ENCODE measurements at regions not wholly inside any gene's neighbourhood (a gene's known extent, or its start where the extent isn't known, plus 50 kb on each side); places are given as distances from the start of the nearest gene placed in this dataset.

- DNase-seq (ENCODE audit: low read depth): no peak
These were observed 57.8 kb downstream of the PRLHR start for GRCh38 chr10:118537623-118538022.

GRCh38 chr10:118534136-118534535 lies 61.3 kb downstream of the PRLHR start:
- no peak for DNase-seq (ENCODE audit: low read depth)

GRCh38 chr10:118531105-118531852 lies 64.2 kb downstream of the PRLHR start:
- no peak for DNase-seq (ENCODE audit: low read depth)

GRCh38 chr10:118528426-118528825 lies 67.0 kb downstream of the PRLHR start:
- no peak for DNase-seq (ENCODE audit: low read depth)

- no peak for DNase-seq (ENCODE audit: low read depth)
These were observed 71.7 kb downstream of the PRLHR start for GRCh38 chr10:118523775-118524174.

GRCh38 chr10:118522791-118523498 lies 72.5 kb downstream of the PRLHR start:
- no peak for DNase-seq (ENCODE audit: low read depth)

- no peak for DNase-seq (ENCODE audit: low read depth)
These were observed 73.9 kb downstream of the PRLHR start for GRCh38 chr10:118521415-118522117.

GRCh38 chr10:118520116-118520742 lies 75.2 kb downstream of the PRLHR start:
- no peak for DNase-seq (ENCODE audit: low read depth)

- no peak for DNase-seq (ENCODE audit: low read depth)
These were observed 77.4 kb downstream of the PRLHR start for GRCh38 chr10:118518095-118518494.

GRCh38 chr10:118516716-118517115 lies 78.7 kb downstream of the PRLHR start:
- no peak for DNase-seq (ENCODE audit: low read depth)

- no peak for DNase-seq (ENCODE audit: low read depth)
These were observed 82.3 kb downstream of the PRLHR start for GRCh38 chr10:118513174-118513573.

GRCh38 chr10:118511711-118512110 lies 83.7 kb downstream of the PRLHR start:
- no peak for DNase-seq (ENCODE audit: low read depth)

- no peak for DNase-seq (ENCODE audit: low read depth)
These were observed 86.6 kb downstream of the PRLHR start for GRCh38 chr10:118508863-118509262.

GRCh38 chr10:118508355-118508754 lies 87.1 kb downstream of the PRLHR start:
- DNase-seq (ENCODE audit: low read depth): no peak

- DNase-seq (ENCODE audit: low read depth): no peak
These were observed 88.5 kb downstream of the PRLHR start for GRCh38 chr10:118506671-118507590.

GRCh38 chr10:118505363-118505762 lies 90.1 kb downstream of the PRLHR start:
- no peak for DNase-seq (ENCODE audit: low read depth)

- no peak for DNase-seq (ENCODE audit: low read depth)
These were observed 90.8 kb downstream of the PRLHR start for GRCh38 chr10:118504467-118505205.

GRCh38 chr10:118504044-118504443 lies 91.4 kb downstream of the PRLHR start:
- DNase-seq (ENCODE audit: low read depth): no peak

GRCh38 chr10:118503192-118503591 lies 92.3 kb downstream of the PRLHR start:
- no peak for DNase-seq (ENCODE audit: low read depth)

- DNase-seq (ENCODE audit: low read depth): no peak
These were observed 93.6 kb downstream of the PRLHR start for GRCh38 chr10:118501637-118502440.
